Prostate gland (tissue), 2 donors: ENCODE measurements at regions not wholly inside any gene's neighbourhood (a gene's known extent, or its start where the extent isn't known, plus 50 kb on each side); places are given as distances from the start of the nearest gene placed in this dataset.

Source experiments
- DNase-seq: peaks from one replicate; pipeline ENCODE4 v3.0.0-alpha.2; 2019; ENCODE audit warnings: low spot score
- H3K27ac ChIP-seq, 2 donors: fragments of 200-600 bp; sonication (generic); 2 replicates each; pipeline ENCODE4 v1.5.1; 2017 to 2019
- H3K27me3 ChIP-seq: fragments of 200-600 bp; sonication (generic); replicated peaks from 2 replicates; pipeline ENCODE4 v1.5.1; 2019; ENCODE audit not compliant: insufficient read depth
- H3K36me3 ChIP-seq, 2 donors: fragments of 200-600 bp; sonication (generic); 1 replicate in 1 of 2; 2 replicates in 1 of 2; pipeline versions ENCODE4 v1.5.1 to v1.8.1; 2017 to 2019
- H3K4me1 ChIP-seq: fragments of 200-600 bp; sonication (generic); replicated peaks from 2 replicates; pipeline ENCODE4 v1.5.1; 2019
- H3K4me3 ChIP-seq, 2 donors: fragments of 200-600 bp; sonication (generic); 2 replicates each; pipeline ENCODE4 v1.5.1; 2017 to 2019
- H3K9me3 ChIP-seq: fragments of 200-600 bp; sonication (generic); 2 replicates; pipeline ENCODE4 v1.5.1; 2017
- CTCF ChIP-seq, 4 experiments: fragments of 200-600 bp in 2 of 4; fragments of 450-650 bp in 2 of 4; sonication (generic) in 2 of 4; IDR thresholded peaks; 1 replicate in 3 of 4; 2 replicates in 1 of 4; pipeline ENCODE4 v1.5.1; 2016 to 2019; ENCODE audit warnings: antibody characterized with exemption in 4 of 4, mild to moderate bottlenecking in 2 of 4, moderate library complexity in 2 of 4
- POLR2A ChIP-seq: fragments of 450-650 bp; IDR thresholded peaks from one replicate; pipeline ENCODE4 v1.6.1; 2016; ENCODE audit warnings: antibody characterized with exemption, mild to moderate bottlenecking
- POLR2AphosphoS5 ChIP-seq: sonication (generic); formaldehyde crosslinking; IDR thresholded peaks from one replicate; pipeline ENCODE4 v1.6.1; 2017; ENCODE audit warnings: antibody characterized with exemption
- WGBS: methylation state at CpG from one replicate; pipeline ENCODE4 v1.1.5; 2018; 5-methylcytosine and 5-hydroxymethylcytosine counted together
- intact Hi-C: fragments of 100-400 bp; cut with DNase I; formaldehyde crosslinking; loops from one replicate; pipeline ENCODE4 v1.14.2; 2022

DNA sequence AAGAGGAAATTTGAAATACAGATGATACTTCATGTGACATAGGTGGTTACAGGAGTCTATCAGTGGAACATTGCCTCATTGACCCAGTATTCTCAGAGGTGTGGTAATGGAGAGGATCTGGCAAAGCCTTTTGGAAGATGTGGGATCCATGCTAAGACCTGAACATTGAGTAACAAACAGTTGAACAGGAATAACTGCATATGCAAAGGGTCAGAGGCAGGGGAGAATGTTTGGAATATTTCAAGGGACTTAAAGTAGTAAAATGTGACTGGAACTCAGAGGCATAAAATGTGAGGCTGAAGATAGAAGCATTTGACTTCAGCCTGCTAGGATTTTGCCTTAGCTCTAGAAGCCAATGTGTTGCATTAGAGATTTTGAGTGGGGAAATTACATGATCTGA is 300.2 kb upstream of the ETAA1 start:
- H3K4me1 ChIP-seq, result no peaks in the 10 kb centered on the region
- no peak for DNase-seq
- intact Hi-C loops, result no loop called here

GRCh38 chr2:67103157-67103556 is 294.0 kb upstream of the ETAA1 start:
- no peak for TF ChIP-seq POLR2A
- TF ChIP-seq POLR2AphosphoS5, result no peak
- no peak for TF ChIP-seq CTCF (IDR thresholded peaks at IDR 0.05)
- intact Hi-C loops, result no loop called here
- H3K4me3 ChIP-seq, result no peak overlapping the region
- DNase-seq, result no peak
- H3K27me3 ChIP-seq, result no peaks in the 10 kb centered on the region
- no peaks in the 10 kb centered on the region for H3K4me1 ChIP-seq
- no peaks in the 10 kb centered on the region for H3K9me3 ChIP-seq
- H3K27ac ChIP-seq, result no peak overlapping the region
- H3K36me3 ChIP-seq, result no peaks in the 10 kb centered on the region

More for the DNA sequence above, 300.2 kb upstream of the ETAA1 start:
- no peak overlapping the region for H3K27ac ChIP-seq
- no peaks in the 10 kb centered on the region for H3K36me3 ChIP-seq
- H3K27me3 ChIP-seq, result no peaks in the 10 kb centered on the region
- no peaks in the 10 kb centered on the region for H3K9me3 ChIP-seq
- no peak overlapping the region for H3K4me3 ChIP-seq
- TF ChIP-seq POLR2AphosphoS5, result no peak
- TF ChIP-seq POLR2A, result no peak
- no peak for TF ChIP-seq CTCF (IDR thresholded peaks at IDR 0.05)

- DNase-seq, result no peak
- no peak for TF ChIP-seq POLR2AphosphoS5
- TF ChIP-seq CTCF (IDR thresholded peaks at IDR 0.05), result no peak
- no peak for TF ChIP-seq POLR2A
- intact Hi-C loops, result no loop called here
- Histone ChIP-seq H3K4me3 (no peak overlapping the region), H3K4me1 (no peaks in the 10 kb centered on the region), H3K36me3 (no peaks in the 10 kb centered on the region), H3K9me3 (no peaks in the 10 kb centered on the region), H3K27ac (no peak overlapping the region), H3K27me3 (no peaks in the 10 kb centered on the region)
- WGBS, result 28% methylated on average over 2 of the region's 2 CpGs
Measured at GRCh38 chr2:67108231-67108630, 288.9 kb upstream of the ETAA1 start.

DNA sequence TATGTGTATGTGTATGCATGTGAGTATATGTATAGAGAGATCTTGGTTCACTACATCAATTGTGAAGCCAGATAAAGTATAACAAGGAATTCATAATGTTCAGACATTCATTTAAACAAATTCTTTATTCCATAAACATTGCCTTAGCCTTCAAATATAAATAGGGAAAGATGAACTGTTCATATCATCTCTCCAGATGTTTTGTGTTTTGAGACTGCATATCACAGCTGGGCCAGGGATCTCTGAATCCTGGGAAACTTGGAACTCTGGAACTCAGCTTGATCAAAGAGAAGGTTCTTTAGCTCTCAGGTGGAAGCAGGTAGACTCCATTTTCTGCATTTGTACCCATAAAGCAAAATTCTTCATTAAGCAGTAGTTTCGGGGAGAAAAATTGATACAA is 272.6 kb upstream of the ETAA1 start:
- H3K4me3 ChIP-seq, result no peak overlapping the region
- intact Hi-C loops, result no loop called here

More for the DNA sequence above, 272.6 kb upstream of the ETAA1 start:
- Histone ChIP-seq H3K9me3 (no peaks in the 10 kb centered on the region), H3K4me1 (no peaks in the 10 kb centered on the region), H3K36me3 (no peaks in the 10 kb centered on the region), H3K27me3 (no peaks in the 10 kb centered on the region), H3K27ac (no peak overlapping the region)
- TF ChIP-seq POLR2A (no peak), POLR2AphosphoS5 (no peak), CTCF (IDR thresholded peaks at IDR 0.05) (no peak)
- no peak for DNase-seq
- WGBS, result 97% methylated on average over 1 of the region's 1 CpG
